ENCODE measurements at regions not wholly inside any gene's neighbourhood (a gene's known extent, or its start where the extent isn't known, plus 50 kb on each side); places are given as distances from the start of the nearest gene placed in this dataset.

DNA sequence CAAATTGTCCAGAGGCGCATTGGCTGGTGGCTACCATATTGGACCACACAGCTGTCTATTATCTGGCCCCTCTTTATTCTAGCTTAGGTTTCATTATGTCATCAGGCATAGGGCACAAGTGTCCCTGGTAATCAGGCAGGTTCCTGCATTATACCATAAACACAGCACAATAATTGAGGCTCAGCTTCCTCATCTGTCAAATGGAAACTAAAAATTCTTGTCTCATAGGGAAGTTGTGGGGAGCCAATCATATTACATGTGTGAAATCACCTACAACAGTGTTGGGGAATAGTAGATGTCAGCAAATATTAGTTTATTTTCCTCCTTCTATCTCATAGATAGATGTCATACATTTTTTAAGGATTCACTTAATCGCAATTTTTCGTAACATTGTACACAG, 231.0 kb upstream of the SORL1-AS1 start:
- DNase-seq (ENCODE audit: low spot score), result no peak
